NT2/D1 (cell line): ENCODE measurements at regions not wholly inside any gene's neighbourhood (a gene's known extent, or its start where the extent isn't known, plus 50 kb on each side); places are given as distances from the start of the nearest gene placed in this dataset.

Source experiments
- SUZ12 ChIP-seq: IDR thresholded peaks from 2 replicates; pipeline ENCODE4 v1.6.1; 2011; ENCODE audit not compliant: insufficient read length, insufficient read depth; ENCODE audit errors: extremely low read depth
- YY1 ChIP-seq: IDR thresholded peaks from 2 replicates; pipeline ENCODE4 v1.6.1; 2011; ENCODE audit not compliant: insufficient read length, insufficient read depth

DNA sequence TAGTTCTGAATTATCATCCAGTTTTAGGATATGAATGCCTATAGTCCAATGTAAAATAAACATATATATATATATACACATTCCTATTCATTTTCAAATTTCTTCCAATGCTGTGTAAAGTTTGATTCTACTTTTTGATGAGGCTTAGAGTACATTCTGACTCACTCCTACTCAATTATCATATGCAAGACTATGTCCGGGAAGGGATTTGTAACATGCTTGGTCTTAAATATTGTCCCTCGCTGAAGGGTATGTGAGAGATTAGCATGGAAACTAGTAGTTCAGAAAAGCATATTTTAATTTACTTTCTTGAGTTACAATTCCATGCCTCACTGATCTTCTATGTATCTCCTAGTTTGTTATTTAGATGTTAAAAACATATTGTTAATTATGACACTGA is 377.7 kb upstream of the MAP2 start:
- TF ChIP-seq SUZ12 (no peak), YY1 (no peak)
